Left renal cortex interstitium (tissue), 4 donors: ENCODE measurements at regions not wholly inside any gene's neighbourhood (a gene's known extent, or its start where the extent isn't known, plus 50 kb on each side); places are given as distances from the start of the nearest gene placed in this dataset.
"Not testable (repeated sequence)": the region's sequence is repeated elsewhere in the genome, so short reads cannot be mapped to it uniquely, and the experiment has no call there.

Experiments used
- DNase-seq, 4 donors: peaks; one replicate each; pipeline ENCODE4 v3.0.0-alpha.2; 2013; ENCODE audit warnings: low read depth in 4 of 4, low spot score in 2 of 4, missing footprints in 1 of 4

DNA sequence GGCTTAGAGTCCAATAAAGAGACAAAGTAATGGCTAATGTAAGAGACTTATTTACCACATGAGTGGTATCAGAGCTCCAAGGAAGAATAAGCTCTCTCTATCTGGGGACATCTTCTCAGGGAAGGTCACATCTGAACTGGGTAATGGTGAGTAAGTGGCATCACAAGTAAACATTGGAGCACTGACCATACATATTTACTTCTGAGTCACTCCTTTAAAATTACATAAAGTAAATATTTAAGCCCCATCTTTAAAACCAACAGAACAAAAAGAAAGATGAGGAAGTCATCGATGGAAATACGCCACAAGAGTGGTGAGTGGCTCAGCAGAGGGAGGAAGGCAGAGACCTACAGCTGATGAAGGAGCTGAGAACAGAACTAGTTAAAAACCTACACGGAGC is 159.9 kb downstream of the DUSP6 start:
- no peak for DNase-seq

DNA sequence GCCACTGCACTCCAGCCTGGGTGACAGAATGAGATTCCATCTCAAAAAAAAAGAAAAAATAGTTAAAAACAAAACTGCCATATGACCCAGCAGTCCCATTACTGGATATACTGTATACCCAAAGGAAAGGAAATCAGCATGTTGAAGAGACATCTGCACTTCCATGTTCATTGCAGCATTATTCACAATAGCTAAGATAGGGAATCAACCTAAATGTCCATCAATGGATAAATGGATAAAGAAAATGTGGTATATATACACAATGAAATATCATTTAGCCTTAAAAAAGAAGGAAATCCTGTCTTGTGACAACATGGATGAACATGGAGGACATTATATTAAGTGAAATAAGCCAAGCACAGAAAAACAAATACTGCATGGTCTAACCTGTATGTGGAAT is 160.7 kb downstream of the DUSP6 start:
- not testable (repeated sequence) for DNase-seq

DNA sequence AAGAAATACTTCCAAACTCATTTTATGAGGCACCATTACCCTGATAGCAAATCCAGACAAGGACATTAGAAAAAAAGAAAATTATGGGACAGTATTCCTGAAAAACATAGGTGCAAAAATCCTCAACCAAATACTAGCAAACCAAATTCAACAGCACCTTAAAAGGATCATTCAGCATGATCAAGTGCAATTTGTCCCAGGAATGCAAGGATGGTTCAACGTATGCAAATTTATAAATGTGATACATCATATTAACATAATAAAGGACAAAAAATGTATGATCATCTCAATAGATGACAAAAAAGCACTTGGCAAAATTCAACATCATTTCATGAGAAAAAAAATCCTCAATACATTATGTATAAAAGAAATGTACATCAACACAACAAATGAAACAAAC is 162.9 kb downstream of the DUSP6 start:
- no peak for DNase-seq

DNA sequence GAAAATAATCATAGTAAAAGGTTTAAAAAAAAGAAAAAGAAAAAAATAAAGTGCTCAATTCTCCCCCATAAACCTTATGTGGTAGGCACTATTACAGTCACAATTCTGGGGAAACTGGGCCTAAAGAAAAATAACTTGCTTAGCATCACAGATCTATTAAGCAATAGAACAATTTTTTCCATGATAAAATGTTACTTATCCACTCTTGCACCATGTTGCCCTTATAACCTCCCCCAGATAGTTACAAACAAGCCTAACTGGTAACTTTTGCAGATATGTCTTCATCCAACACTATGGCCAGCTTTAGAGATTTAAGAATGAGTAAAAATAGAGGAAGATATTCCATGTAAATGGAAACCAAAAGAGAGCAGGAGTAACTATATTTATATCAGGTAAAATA is 164.8 kb downstream of the DUSP6 start:
- DNase-seq = no peak

DNA sequence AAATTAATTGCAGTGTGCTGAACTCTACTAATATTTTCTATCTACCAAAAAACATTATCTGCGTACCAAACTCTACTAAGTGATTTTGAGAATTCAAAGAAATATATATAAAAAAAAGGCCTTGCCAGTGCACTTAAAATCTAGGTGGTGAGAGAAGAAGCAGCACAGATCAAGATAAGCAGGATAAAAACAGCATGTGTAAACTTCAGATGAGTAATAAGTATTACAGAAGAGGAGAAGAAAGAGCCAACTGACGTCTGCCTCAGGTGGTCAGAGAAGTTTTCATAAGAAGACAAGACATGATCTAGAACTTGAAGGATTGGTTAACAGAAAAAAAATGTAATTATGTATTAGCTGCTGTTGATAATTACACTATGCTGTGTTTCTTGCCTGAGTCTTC is 166.4 kb downstream of the DUSP6 start:
- DNase-seq = no peak

DNA sequence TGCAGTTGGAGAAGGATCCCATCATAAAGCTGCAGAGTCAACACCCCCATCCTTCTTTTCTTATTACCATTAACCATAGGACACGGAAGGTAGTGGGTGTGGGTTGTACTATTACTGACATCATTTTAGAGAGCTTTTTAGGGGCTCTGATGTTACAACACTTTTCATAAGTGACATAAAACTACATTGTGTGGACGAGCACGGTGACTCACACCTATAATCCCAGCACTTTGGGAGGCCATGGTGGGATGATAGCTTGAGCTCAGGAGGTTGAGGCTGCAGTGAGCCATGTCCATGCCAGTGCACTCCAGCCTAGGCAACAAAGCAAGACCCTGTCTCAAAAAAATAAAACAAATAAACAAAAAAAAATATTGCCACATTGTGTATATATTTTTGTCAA is 167.1 kb downstream of the DUSP6 start:
- no peak for DNase-seq

DNA sequence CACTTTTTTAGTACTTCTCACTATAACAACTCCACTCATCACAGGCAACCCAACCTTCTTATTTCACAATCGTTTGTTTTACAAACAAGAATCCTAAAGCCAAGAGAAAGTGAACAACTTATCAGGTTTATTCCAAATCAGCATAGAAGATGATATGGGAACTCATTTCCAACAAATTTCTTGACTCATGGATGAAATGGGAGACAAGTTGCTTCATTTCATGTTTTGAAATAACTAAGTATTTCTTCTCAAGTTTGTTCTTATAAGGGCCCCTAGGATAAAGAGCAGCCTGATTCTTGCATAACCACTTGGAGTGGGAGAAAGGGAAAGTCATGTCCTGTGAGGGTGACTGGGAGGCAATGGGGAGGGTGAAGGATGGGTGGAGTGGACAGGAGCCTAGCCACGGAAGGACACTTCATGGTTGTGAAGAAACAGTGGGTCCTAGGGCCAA is 168.3 kb downstream of the DUSP6 start:
- no peak for DNase-seq

DNA sequence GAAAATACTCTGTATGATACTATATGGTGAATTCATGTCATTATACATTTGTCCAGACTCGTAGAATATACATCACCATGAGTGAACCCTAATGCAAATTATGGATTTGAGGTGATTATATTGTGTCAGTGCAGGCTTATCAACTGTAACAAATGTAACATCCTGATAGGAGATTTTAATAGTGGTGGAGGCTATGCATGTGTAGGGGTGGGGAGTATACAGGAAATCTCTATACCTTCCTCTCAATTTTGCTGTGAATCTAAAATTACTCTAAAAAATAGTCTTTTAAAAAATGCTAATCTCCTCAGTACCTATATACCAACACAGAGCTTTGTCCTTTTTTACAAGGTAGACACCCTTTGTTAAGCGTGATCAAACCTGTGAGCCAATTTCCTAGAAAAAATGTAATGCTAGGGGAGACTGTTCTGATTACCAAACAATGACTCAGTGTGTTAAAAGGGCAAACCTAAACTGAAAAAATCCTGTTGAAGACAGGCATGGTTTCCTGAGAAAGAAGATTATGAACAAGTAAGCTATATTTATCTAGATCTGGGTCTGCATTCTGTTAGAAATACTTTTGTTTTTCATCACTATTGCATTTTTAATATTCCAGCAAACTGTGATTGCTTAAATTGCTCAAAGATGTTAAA is 170.9 kb downstream of the DUSP6 start:
- DNase-seq = no peak

DNA sequence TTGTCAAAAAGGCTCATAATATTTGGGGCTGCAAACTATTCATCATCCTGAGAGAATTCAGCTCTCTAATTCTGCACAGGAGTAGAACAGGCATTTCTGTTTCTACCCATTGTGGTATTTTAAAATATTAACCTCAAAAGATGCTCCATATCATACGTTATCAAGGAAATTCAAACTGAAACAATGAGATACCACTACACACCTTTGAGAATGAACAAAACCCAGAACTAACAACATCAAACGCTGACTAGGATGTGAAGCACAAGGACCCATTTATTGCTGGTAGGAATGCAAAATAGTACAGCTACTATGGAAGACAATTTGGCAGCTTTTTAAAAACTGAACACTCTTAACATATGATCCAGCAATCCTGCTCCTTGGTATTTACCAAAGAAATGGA is 171.8 kb downstream of the DUSP6 start:
- DNase-seq = no peak

DNA sequence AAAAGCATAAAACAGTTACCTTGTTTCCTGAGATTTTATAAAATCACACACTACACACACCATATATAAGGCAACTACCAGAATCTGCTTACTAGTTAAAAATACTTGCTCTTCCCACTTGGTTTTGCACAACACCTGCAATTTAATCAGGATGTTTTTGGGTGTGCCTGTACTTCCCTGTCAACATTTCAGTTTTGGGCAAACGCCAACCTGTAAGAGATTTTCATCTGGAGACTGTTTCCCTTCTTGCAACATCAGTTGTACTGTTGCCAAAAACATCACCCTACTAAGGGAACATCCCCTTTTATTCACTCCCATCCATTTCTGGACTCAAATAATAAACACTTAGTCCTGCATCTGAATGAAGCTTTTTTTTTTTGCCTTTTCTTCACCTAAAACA is 172.3 kb downstream of the DUSP6 start:
- DNase-seq = no peak

DNA sequence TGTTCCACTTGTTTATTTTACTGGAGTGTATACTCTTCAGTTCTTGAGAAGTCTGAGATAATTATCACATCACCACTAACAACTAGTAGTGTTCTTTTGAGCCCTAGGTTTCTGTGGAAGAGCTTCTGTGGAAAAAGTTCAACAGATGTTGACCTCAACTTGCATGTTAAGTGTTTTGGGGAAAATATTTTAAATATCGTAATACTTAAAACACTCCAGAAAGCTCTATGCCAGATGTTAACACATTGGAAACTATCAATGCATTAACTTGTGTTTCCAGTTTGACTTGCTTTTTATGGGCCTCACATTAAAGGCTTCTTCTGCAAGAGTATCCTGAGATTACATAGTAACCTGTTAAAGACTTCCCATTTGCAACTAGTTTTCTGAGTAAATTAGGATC is 173.1 kb downstream of the DUSP6 start:
- no peak for DNase-seq

DNA sequence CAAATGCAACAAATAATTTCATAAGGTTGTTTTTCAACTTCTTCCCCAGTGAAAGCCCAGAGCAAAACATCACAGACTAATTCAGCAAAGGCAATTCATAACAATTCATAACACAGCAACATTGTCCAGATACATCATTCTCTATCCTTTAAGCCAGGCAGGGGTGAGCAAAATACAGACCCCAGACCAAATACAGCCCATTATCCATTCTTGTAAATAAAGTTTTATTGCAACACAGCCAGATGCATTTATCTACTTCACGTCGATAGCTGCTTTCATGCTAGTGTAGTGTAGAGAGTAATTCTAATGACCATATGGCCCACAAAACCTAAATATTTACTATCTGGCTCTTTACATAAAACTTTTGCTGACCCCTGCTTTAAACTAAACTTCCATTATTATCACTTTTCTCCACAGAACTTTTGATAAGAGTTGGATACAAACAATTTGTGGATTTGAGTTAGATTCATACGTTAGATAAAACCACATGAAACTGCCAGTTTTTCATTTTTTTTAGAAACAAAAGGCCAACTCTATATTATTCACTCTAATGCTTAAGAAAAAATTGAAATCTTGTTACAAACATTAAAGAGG is 174.4 kb downstream of the DUSP6 start:
- no peak for DNase-seq

DNA sequence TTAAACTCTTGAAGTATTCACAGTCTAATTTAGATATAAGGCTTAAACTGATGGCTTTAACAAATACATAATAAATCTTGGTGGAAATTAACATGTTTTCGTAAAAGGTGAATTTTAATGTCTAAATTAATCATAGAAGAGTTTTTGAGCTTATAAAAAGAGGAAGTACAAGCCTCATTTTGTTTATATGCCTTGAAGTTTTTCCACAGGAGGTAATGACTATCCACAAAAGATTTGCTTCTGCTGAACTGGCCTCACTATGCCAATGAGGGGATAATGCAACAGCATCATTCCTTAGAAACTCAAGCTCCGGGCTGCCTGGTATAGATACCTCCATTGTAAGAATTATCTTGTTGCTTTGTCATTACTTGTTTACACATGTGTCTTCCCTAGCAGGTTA is 175.6 kb downstream of the DUSP6 start:
- no peak for DNase-seq

DNA sequence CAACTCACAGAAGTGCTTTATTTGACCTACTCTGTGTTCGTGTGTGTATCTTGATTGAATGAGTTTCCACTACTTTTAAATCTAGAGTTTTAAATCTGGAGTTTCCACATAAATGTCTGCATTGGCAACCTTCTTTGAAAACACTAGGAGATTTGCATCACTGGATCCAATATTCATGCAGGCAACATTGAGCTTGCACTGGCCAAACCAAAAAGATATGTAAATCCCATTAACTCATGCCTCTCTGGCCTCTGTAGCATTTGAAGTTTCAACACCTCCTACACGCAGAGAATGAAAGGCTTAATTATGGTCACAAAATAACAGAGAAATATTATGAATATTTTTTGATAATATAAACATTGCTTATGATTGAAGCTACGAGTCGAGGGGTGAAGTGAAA is 178.6 kb downstream of the DUSP6 start:
- no peak for DNase-seq

DNA sequence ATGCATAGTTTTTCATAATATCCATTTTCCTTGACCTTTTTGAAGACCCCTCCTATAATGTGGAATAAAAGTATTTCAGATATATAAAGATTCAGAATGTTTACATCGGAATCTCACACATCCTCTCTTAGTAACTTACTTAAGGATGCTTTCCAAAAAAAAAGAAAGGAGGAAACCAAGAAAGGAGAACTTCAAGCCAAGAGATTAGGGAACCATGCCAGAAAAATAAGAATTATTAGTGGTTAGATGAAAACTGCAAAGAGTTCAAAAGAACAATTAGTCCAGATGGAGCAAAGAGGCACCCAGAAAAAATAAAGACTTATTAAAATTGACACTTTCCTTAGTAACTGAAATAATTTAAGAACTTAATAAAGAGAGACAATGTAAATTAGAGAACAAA is 179.2 kb downstream of the DUSP6 start:
- DNase-seq = no peak

DNA sequence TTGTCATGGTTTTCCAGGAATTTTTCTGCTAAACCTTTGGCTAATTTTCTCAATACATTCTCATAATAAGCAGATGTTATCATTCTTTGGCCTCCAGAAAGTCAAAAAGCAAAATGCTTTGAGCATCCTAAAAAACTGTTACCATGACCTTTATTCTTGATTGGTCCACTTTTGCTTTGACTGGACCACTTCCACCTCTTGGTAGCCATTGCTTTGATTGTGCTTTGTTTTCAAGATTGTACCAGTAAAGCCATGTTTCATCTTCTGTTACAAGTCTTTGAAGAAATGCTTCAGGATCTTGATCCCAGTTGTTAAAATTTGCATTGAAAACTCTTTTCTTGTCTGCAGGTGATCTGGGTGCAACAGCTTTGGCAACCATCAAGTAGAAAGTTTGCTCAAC is 180.1 kb downstream of the DUSP6 start:
- DNase-seq = no peak

DNA sequence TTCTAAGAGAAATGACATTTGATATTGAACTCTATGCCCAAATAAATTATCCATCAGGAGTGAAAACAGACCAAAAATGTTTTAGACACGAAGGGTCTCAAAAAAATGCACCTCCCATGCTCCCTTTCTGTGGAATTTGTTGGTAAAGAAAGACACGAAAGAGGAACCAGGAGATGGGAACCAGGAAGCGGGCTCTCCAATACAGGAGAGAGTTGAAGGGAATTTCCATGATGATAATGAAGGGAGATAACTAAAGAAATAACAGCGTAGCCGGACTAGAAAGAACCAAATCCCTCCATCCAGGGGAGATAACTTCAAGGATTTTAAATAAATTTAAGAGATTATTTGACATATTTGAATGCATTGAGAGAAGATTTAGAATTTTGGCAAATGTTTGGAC is 183.0 kb downstream of the DUSP6 start:
- no peak for DNase-seq

DNA sequence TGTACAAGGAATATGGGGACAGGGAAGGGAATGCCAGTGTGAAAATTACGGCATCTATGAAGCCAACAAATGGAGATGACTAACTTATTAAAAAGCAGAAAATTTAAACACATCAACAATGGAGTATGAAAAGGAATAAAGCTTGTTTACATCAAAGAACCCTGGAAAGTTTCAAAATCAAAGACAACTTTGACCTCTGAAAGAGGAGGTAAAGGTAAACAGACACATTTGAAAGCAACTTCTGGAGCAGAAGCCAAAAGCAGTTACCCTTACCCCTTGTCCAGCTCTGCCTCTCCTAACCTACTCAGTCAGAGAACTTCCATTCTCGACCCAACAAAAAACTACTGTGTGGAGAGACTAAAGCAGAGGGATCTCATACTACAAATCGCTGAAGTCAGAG is 184.3 kb downstream of the DUSP6 start:
- no peak for DNase-seq

DNA sequence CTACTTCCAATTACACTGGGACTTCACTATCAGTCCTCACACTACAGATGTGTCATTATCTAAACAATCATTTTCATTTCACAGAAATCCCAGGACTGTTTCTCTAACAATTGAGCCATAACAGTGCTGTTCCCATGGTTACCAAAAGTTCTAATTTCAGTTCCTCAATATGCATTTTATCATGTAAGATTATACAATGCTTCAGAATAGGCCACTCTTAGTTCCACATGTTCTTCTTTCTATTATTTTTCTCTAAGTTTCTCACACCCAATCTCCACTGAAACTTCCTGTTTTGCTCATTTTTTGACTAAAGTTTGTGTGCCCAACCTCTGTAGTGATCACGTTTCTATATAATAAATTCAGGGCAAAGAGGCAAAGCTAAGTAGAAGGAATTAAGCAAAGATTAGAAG is 185.8 kb downstream of the DUSP6 start:
- no peak for DNase-seq

DNA sequence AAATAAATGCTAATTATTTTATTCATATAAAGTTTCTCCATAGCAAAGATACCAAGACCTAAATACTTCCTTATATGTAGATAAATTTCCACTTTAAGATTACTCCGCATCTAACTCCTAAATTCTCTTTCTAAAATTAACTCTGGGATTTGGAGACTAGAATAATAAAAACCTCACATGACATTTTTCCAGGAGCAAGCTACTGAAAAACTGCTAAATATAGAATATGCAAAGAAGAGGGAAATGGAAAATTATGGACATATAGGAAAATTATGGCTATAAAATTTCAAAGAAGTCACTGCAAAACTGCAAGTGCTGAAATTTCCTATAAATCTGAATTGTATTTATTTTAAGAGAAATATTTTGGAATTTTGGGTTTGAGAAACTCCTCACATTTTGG is 186.2 kb downstream of the DUSP6 start:
- DNase-seq = no peak

DNA sequence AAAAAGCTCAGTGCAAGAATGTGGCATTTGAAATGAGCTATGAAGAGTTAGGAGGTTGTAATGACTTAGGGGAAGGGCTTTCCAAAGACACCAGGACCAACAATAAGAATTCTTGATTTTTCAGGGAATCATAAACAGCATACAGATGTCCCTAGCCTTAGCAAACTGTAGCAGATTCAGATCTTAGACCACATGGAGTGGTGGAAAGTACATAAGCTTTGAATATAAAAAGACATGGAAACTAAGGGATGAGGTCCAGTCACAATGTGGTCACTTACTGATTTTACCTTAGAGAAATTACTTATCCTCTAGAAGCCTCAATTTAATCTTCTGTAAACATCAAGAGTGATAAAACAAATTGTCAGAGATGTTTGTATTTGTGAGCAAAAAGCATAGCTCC is 186.6 kb downstream of the DUSP6 start:
- no peak for DNase-seq

DNA sequence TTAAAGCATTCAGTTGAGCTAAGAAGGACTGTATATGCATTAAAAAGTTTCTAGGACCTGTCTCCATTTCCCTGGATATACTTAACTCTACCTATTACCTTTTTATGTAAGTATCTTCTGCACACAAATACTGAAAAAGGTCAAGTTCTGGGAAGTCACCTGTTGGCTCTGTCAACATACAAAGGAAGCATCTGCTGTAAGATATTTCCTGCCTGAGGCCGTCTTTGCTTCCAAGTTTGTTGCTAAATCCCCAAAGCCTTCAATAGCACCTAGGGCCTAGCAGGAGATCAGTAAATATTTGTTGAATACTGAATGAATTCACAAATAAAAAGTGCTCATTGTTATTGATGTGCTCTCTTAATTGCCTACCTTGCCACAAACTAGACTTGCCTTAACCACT is 188.4 kb downstream of the DUSP6 start:
- DNase-seq = no peak
